HUES64 (cell line): ENCODE measurements at regions not wholly inside any gene's neighbourhood (a gene's known extent, or its start where the extent isn't known, plus 50 kb on each side); places are given as distances from the start of the nearest gene placed in this dataset.
"Not testable (repeated sequence)": the region's sequence is repeated elsewhere in the genome, so short reads cannot be mapped to it uniquely, and the experiment has no call there.

ENCODE experiments used
- H3K27ac ChIP-seq: 2 replicates; pipeline ENCODE4 v1.7.0; 2013; ENCODE audit warnings: low read depth, low read length, inconsistent platforms
- H3K27me3 ChIP-seq: 2 replicates; pipeline ENCODE4 v1.6.1; 2013; ENCODE audit warnings: mild to moderate bottlenecking, low read length; ENCODE audit not compliant: insufficient read depth
- H3K36me3 ChIP-seq: 2 replicates; pipeline ENCODE4 v1.6.1; 2013; ENCODE audit warnings: mild to moderate bottlenecking, low read length; ENCODE audit not compliant: insufficient read depth
- H3K4me1 ChIP-seq: 2 replicates; pipeline ENCODE4 v1.6.1; 2013; ENCODE audit warnings: mild to moderate bottlenecking, low read length, moderate library complexity; ENCODE audit not compliant: insufficient read depth
- H3K4me3 ChIP-seq: 2 replicates; pipeline ENCODE4 v1.5.1; 2013; ENCODE audit warnings: mild to moderate bottlenecking, low read length, moderate library complexity
- H3K9ac ChIP-seq: 2 replicates; pipeline ENCODE4 v1.6.1; 2013; ENCODE audit warnings: mild to moderate bottlenecking, low read depth, low read length
- H3K9me3 ChIP-seq: 2 replicates; pipeline ENCODE4 v1.6.1; 2013; ENCODE audit warnings: low read depth, low read length; ENCODE audit not compliant: insufficient read depth
- WGBS: fragments of 150-250, 120-280 bp; methylation state at CpG from one replicate; pipeline ENCODE4 v1.1.7; 2013; ENCODE audit warnings: missing lambda C conversion rate; 5-methylcytosine and 5-hydroxymethylcytosine counted together

GRCh38 chr18:27540111-27540510 lies 355.0 kb upstream of the CHST9 start:
- H3K4me3 ChIP-seq: no peak overlapping the region
- no peak overlapping the region for H3K27ac ChIP-seq
- no peak overlapping the region for H3K9ac ChIP-seq
- no peaks in the 10 kb centered on the region for H3K27me3 ChIP-seq
- no peaks in the 10 kb centered on the region for H3K9me3 ChIP-seq
- WGBS: 39% methylated on average over 6 of the region's 6 CpGs
- H3K36me3 ChIP-seq: no peaks in the 10 kb centered on the region
- peaks cover 22% of the 10 kb centered on the region for H3K4me1 ChIP-seq

DNA sequence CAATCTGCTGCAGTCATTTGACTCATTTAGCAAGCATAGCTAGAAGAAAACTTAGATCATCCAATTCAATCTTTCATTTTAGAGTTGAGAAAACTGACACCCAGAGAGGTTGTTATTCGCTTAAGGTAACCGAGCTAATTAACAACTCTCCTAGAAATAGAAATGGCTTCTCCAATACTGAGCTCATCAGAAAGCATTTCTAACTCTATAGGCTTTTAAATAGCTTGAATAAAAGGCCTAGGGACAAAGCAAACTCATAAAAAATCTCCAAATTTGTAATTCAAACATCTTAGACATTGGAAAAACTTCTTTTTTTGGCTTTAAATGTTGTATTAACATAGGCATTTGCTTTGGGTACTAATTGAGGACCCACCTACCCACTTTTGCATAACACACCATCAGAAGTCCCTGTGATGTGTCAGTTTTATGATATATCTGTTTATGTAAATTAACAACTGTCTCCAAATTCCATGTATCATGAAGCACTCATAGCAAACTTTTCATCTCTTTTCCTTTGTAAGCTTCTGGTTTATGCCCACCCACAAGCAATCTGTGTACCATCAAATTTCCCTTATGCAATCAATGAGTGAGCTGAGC lies 343.9 kb upstream of the CHST9 start:
- Histone ChIP-seq H3K4me3 (no peak overlapping the region), H3K27ac (no peak overlapping the region)
- WGBS: 94% methylated on average over 2 of the region's 2 CpGs

GRCh38 chr18:27527856-27528255 lies 342.7 kb upstream of the CHST9 start:
- Histone ChIP-seq H3K27ac (no peak overlapping the region), H3K36me3 (no peaks in the 10 kb centered on the region), H3K4me1 (peaks cover 4% of the 10 kb centered on the region; the same call in 1 of the 2 replicates), H3K9ac (no peak overlapping the region), H3K27me3 (no peaks in the 10 kb centered on the region), H3K9me3 (peaks cover 5% of the 10 kb centered on the region), H3K4me3 (no peak overlapping the region)
- WGBS: 82% methylated on average over 3 of the region's 3 CpGs

More for the DNA sequence above, 343.9 kb upstream of the CHST9 start:
- Histone ChIP-seq H3K36me3 (no peaks in the 10 kb centered on the region), H3K27me3 (no peaks in the 10 kb centered on the region), H3K4me1 (peaks cover 4% of the 10 kb centered on the region; the same call in 1 of the 2 replicates), H3K9me3 (peaks cover 5% of the 10 kb centered on the region), H3K9ac (no peak overlapping the region)

DNA sequence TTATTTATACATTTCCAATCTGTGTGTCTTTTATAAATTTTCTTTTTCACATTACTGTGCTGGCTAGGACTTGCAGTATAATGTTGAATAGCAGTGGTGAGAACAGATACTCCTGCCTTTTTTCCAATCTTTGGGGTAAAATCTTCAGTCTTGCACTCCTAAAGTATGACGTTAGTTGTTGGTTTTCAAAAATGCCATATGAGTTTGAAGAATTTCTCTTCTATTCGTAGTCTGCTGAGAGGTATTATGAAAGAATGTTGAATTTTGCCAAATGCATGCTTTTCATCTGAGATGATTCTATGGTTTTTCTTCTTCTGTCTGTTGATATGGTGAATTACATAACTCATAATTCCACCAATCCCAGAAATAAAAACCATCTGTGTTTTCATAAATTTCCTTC lies 335.3 kb upstream of the CHST9 start:
- 92% methylated on average over 2 of the region's 2 CpGs for WGBS
- H3K36me3 ChIP-seq: no peaks in the 10 kb centered on the region
- no peak overlapping the region for H3K27ac ChIP-seq
- H3K4me1 ChIP-seq: no peaks in the 10 kb centered on the region
- no peak overlapping the region for H3K9ac ChIP-seq
- H3K4me3 ChIP-seq: no peak overlapping the region
- H3K27me3 ChIP-seq: no peaks in the 10 kb centered on the region
- H3K9me3 ChIP-seq: no peaks in the 10 kb centered on the region

DNA sequence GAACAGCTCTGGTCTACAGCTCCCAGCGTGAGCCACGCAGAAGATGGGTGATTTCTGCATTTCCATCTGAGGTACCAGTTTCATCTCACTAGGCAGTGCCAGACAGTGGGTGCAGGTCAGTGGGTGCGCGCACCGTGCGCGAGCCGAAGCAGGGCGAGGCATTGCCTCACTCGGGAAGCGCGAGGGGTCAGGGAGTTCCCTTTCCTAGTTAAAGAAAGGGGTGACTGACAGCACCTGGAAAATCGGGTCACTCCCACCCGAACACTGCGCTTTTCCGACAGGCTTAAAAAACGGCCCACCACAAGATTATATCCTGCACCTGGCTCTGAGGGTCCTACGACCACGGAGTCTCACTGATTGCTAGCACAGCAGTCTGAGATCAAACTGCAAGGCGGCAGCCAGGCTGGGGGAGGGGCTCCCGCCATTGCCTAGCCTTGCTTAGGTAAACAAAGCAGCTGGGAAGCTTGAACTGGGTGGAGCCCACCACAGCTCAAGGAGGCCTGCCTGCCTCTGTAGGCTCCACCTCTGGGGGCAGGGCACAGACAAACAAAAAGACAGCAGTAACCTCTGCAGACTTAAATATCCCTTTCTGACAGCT lies 325.0 kb upstream of the CHST9 start:
- not testable (repeated sequence) for H3K4me1 ChIP-seq, H3K4me3 ChIP-seq, H3K9me3 ChIP-seq, H3K36me3 ChIP-seq, H3K27me3 ChIP-seq, H3K27ac ChIP-seq, H3K9ac ChIP-seq
- WGBS: 75% methylated on average over 21 of the region's 21 CpGs

GRCh38 chr18:27501671-27502070 lies 316.6 kb upstream of the CHST9 start:
- no peak overlapping the region for H3K4me3 ChIP-seq
- 89% methylated on average over 4 of the region's 4 CpGs for WGBS
- no peak overlapping the region for H3K27ac ChIP-seq
- no peaks in the 10 kb centered on the region for H3K36me3 ChIP-seq
- H3K9me3 ChIP-seq: no peaks in the 10 kb centered on the region
- H3K9ac ChIP-seq: no peak overlapping the region
- no peaks in the 10 kb centered on the region for H3K27me3 ChIP-seq
- peaks cover 8% of the 10 kb centered on the region; the same call in 1 of the 2 replicates for H3K4me1 ChIP-seq

DNA sequence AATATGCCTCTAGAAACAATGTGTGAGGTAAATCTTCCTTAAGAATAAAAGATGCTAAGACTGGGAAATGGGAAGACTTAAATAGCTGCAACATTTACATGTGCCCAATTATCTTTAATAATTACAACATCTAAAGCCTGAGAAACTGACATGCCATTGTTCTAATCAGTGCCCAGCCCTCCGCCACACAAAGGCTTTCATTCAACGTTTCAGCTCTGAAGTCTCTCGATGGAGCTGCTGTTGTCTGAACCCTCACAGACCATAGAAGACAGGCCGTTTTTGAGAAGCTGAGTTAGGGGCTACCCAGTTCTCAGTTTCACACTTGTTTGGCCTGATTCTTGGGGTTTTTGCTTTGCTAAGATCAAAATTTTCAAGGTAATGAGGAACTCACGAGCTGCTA lies 315.4 kb upstream of the CHST9 start:
- Histone ChIP-seq H3K9me3 (no peaks in the 10 kb centered on the region), H3K4me1 (peaks cover 8% of the 10 kb centered on the region; the same call in 1 of the 2 replicates), H3K27ac (no peak overlapping the region), H3K36me3 (no peaks in the 10 kb centered on the region), H3K4me3 (no peak overlapping the region), H3K27me3 (no peaks in the 10 kb centered on the region), H3K9ac (no peak overlapping the region)
- 92% methylated on average over 5 of the region's 5 CpGs for WGBS

GRCh38 chr18:27497246-27497645 lies 312.1 kb upstream of the CHST9 start:
- Histone ChIP-seq H3K4me1 (peaks cover 1% of the 10 kb centered on the region; the same call in 1 of the 2 replicates), H3K9me3 (no peaks in the 10 kb centered on the region), H3K27ac (no peak overlapping the region), H3K36me3 (no peaks in the 10 kb centered on the region), H3K9ac (no peak overlapping the region), H3K4me3 (no peak overlapping the region), H3K27me3 (no peaks in the 10 kb centered on the region)
- 93% methylated on average over 4 of the region's 4 CpGs for WGBS

DNA sequence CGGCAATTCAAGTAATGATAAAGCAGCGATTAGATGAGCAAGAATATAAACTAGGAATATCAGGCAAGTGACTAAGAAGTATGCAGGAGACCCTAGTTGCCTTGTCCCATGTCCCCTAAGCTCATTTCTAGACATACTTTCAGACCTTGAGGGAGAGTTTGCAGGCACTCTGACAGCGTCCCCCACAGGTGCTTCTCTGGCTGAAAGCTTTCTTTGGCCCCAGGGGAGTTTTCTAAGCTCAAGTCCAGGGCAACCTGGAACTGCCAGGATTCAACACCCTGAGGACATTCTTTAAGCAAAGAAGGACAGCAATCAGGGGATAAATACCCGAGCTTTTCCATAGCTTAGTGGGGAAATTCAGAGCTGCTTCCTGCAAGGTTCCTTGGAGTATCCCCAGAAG lies 308.1 kb upstream of the CHST9 start:
- H3K36me3 ChIP-seq: no peaks in the 10 kb centered on the region
- no peaks in the 10 kb centered on the region for H3K27me3 ChIP-seq
- no peak overlapping the region for H3K4me3 ChIP-seq
- no peak overlapping the region for H3K9ac ChIP-seq
- WGBS: 86% methylated on average over 4 of the region's 4 CpGs
- H3K4me1 ChIP-seq: peaks cover 12% of the 10 kb centered on the region
- no peaks in the 10 kb centered on the region for H3K9me3 ChIP-seq
- H3K27ac ChIP-seq: no peak overlapping the region

DNA sequence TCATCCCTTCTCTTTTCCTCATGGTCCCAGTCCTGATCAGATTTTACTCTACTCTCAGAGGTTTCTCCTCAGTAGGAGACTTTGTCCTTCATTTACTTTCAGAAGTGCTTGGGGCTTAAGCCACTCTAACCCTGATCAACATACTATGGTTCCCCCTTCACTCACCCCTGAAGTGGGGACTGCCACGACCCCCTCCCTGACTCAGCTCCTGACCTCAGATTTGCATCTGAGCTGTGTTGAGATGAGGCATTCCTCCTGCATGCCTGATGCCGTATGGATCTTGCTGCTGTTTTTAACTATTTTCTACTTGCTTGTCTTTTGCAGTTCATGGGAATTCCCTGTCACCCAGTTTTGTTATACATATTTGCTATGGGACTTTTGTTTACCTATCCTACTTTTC lies 306.7 kb upstream of the CHST9 start:
- Histone ChIP-seq H3K36me3 (no peaks in the 10 kb centered on the region), H3K27ac (no peak overlapping the region), H3K4me3 (no peak overlapping the region), H3K9ac (no peak overlapping the region), H3K4me1 (peaks cover 12% of the 10 kb centered on the region), H3K9me3 (no peaks in the 10 kb centered on the region), H3K27me3 (no peaks in the 10 kb centered on the region)
- 35% methylated on average over 2 of the region's 2 CpGs for WGBS

DNA sequence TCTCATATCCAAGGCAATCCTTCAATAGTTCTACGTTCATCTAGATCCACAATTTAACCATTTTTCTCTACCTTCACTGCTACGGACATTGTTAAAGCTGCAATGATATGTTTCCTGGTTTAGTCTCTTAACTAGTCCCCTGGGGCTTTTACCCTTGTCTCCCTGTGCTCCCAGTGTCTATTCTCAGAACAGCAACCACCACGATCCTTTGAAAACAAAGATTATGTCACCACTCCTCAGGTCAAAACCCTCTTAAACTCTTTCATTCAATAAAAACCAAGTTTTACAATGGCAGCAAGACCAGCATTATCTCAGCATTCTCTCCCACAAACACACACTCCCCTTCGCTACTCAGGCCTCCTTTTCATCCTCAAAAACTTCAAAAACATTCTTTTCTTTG lies 298.2 kb upstream of the CHST9 start:
- WGBS: 71% methylated on average over 4 of the region's 4 CpGs
- Histone ChIP-seq H3K36me3 (no peaks in the 10 kb centered on the region), H3K4me3 (no peak overlapping the region), H3K4me1 (peaks cover 25% of the 10 kb centered on the region), H3K9me3 (no peaks in the 10 kb centered on the region), H3K27me3 (no peaks in the 10 kb centered on the region), H3K9ac (no peak overlapping the region), H3K27ac (no peak overlapping the region)

DNA sequence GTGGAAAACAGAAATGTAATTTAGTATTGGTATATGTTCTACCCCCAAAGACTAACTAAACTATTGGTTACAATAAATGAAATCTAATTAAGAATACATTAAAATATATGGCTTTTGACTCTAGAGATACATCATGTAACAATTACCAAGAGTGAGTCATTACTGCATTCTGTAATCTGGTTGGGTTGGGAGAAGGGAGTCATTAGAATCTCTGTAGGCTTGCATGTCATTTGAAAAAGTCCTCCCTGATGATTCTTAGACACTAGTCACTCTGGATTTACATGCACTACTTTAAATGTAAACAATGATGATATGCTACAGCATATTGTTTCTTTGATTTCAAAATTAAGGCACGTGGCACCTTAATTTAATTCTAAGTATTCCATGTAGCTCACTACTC lies 293.4 kb upstream of the CHST9 start:
- WGBS: 0% methylated on average over 1 of the region's 1 CpG
- Histone ChIP-seq H3K27ac (no peak overlapping the region), H3K36me3 (no peaks in the 10 kb centered on the region), H3K9ac (no peak overlapping the region), H3K9me3 (no peaks in the 10 kb centered on the region), H3K27me3 (no peaks in the 10 kb centered on the region), H3K4me1 (peaks cover 24% of the 10 kb centered on the region), H3K4me3 (no peak overlapping the region)
